H1 (cell line): ENCODE measurements at regions not wholly inside any gene's neighbourhood (a gene's known extent, or its start where the extent isn't known, plus 50 kb on each side); places are given as distances from the start of the nearest gene placed in this dataset.

Experiments used
- ASH2L ChIP-seq: fragments of 200-600, 300-600 bp; sonication (generic); IDR thresholded peaks from one replicate; pipeline ENCODE4 v1.7.1; 2017; ENCODE audit warnings: low read length
- CHD7 ChIP-seq: fragments of 300-600 bp; sonication (generic); IDR thresholded peaks from 2 replicates; pipeline ENCODE4 v1.7.1; 2012; ENCODE audit warnings: low read length, moderate library complexity, mild to moderate bottlenecking, inconsistent platforms; ENCODE audit not compliant: insufficient replicate concordance
- CTCF ChIP-seq, 3 experiments: IDR thresholded peaks; 1 replicate in 2 of 3; 2 replicates in 1 of 3; pipeline versions ENCODE4 v1.5.1 to v1.6.1; 2011; ENCODE audit warnings: low read length in 3 of 3, mild to moderate bottlenecking in 3 of 3, inconsistent platforms in 2 of 3, low read depth in 1 of 3, moderate library complexity in 1 of 3; ENCODE audit not compliant: insufficient read depth in 1 of 3; ENCODE audit errors: control extremely low read depth in 1 of 3
- KDM5A ChIP-seq: fragments of 200-600 bp; IDR thresholded peaks from 2 replicates; pipeline ENCODE4 v1.7.1; 2012; ENCODE audit warnings: mild to moderate bottlenecking, low read length, inconsistent platforms, mixed read lengths
- POLR2AphosphoS5 ChIP-seq: IDR thresholded peaks from 2 replicates; pipeline ENCODE4 v1.6.1; 2011; ENCODE audit warnings: low read depth, low read length
- POU5F1 ChIP-seq: IDR thresholded peaks from 2 replicates; pipeline ENCODE4 v1.6.1; 2011; ENCODE audit warnings: low read depth, mild to moderate bottlenecking, low read length, moderate library complexity
- RBBP5 ChIP-seq: IDR thresholded peaks from 2 replicates; pipeline ENCODE4 v1.7.1; 2012; ENCODE audit warnings: low read depth, mild to moderate bottlenecking, inconsistent platforms, low read length, moderate library complexity, borderline replicate concordance
- TAF1 ChIP-seq: IDR thresholded peaks from 2 replicates; pipeline ENCODE4 v1.6.1; 2011; ENCODE audit warnings: mild to moderate bottlenecking, low read depth, low read length
- TCF12 ChIP-seq: IDR thresholded peaks from 2 replicates; pipeline ENCODE4 v1.6.1; 2011; ENCODE audit warnings: low read depth, mild to moderate bottlenecking, low read length

GRCh38 chr2:214649440-214650205 lies 159.9 kb downstream of the BARD1 start (continued):
- TF ChIP-seq CHD7 (no peak), CTCF (IDR thresholded peaks at IDR 0.05; ENCODE audit: control extremely low read depth in 1 of 3, insufficient read depth in 1 of 3, low read depth in 1 of 3, low read length in 3 of 3) (no peak), TCF12 (no peak), RBBP5 (no peak), POU5F1 (no peak), KDM5A (no peak), TAF1 (no peak), ASH2L (no peak), POLR2AphosphoS5 (no peak)
